ENCODE measurements at regions not wholly inside any gene's neighbourhood (a gene's known extent, or its start where the extent isn't known, plus 50 kb on each side); places are given as distances from the start of the nearest gene placed in this dataset.
A peak's percentile ranks its signal among the peaks of the same experiment; 100 is the strongest.

DNA sequence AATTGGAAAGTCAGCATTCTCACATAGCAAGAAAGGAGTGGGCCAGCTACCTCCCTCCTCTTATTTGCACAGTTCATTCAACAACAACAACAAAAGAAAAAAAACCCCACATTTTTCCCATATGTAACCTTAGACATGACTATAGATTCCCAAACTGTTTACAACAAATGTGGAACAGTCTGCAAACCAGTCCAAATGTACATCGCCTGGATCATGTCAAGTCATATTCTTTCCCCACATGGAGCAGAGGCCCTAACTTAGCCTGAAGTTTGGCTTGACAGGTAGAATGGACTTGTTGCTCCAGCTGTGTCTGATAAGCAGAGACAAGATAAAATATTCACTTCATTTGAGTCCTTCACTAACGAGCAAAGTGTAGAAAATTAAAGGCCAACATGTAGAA lies 81.7 kb upstream of the COL24A1 start:
- H3K27ac ChIP-seq (ENCODE audit: low read depth in 1 of 2, low read length in 1 of 2) = no peak overlapping the region
- no peak for DNase-seq (ENCODE audit: low read depth in 6 of 9, low spot score in 9 of 9)

DNA sequence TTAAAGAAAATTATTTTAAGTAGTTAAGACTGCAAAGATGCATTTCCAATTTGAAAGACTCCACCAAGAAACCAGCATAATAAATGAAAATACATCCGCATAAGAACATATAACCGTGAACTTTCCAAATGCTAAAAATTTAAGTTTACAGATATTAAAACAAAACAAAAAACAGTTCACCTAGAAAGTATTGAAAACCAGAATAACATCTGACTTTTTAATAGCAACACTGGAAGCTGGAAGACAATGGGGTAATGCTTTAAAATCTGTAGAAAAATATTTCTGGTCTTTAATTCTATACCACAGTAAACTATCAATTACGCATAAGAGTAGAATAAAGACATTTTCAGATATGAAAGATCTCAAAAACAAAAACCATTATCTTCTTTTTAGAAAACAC lies 79.3 kb upstream of the COL24A1 start:
- WGBS = 99% methylated on average over 3 of the region's 3 CpGs
- Histone ChIP-seq H3K4me3 (ENCODE audit: low read length in 2 of 2) (no peak overlapping the region), H3K36me3 (ENCODE audit: control insufficient read depth in 2 of 2, insufficient read depth in 2 of 2, low read length in 1 of 2) (no peaks in the 10 kb centered on the region), H3K4me1 (ENCODE audit: control insufficient read depth in 2 of 2, insufficient read depth in 2 of 2, low read length in 2 of 2) (no peaks in the 10 kb centered on the region), H3K9me3 (ENCODE audit: control insufficient read depth in 2 of 2, insufficient read depth in 1 of 2, low read length in 1 of 2) (no peaks in the 10 kb centered on the region), H3K27ac (ENCODE audit: low read depth in 1 of 2, low read length in 1 of 2) (no peak overlapping the region), H3K27me3 (ENCODE audit: control insufficient read depth in 2 of 2, insufficient read depth in 1 of 2, low read length in 1 of 2) (no peaks in the 10 kb centered on the region)
- DNase-seq (ENCODE audit: low read depth in 6 of 9, low spot score in 9 of 9) = no peak

More for the DNA sequence above, 81.7 kb upstream of the COL24A1 start:
- no peaks in the 10 kb centered on the region for H3K4me1 ChIP-seq (ENCODE audit: control insufficient read depth in 2 of 2, insufficient read depth in 2 of 2, low read length in 2 of 2)
- H3K9me3 ChIP-seq (ENCODE audit: control insufficient read depth in 2 of 2, insufficient read depth in 1 of 2, low read length in 1 of 2) = no peaks in the 10 kb centered on the region
- 95% methylated on average over 2 of the region's 2 CpGs for WGBS
- H3K4me3 ChIP-seq (ENCODE audit: low read length in 2 of 2) = no peak overlapping the region
- no peaks in the 10 kb centered on the region for H3K27me3 ChIP-seq (ENCODE audit: control insufficient read depth in 2 of 2, insufficient read depth in 1 of 2, low read length in 1 of 2)
- no peaks in the 10 kb centered on the region for H3K36me3 ChIP-seq (ENCODE audit: control insufficient read depth in 2 of 2, insufficient read depth in 2 of 2, low read length in 1 of 2)

DNA sequence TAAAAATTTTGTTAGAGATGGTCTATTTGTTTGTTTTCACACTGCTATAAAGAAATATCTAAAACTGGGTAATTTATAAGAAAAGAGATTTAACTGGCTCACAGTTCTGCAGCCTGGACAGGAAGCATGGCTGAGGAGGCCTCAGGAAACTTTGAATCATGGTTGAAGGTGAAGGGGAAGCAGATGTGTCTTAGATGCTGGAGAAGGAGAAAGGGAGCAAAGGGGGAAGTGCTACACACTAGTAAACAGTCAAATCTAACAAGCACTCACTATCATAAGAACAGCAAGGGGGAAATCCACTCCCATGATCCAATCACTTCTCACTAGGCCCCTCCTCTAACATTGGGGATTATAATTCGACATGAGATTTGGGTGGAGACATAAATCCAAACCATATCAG lies 76.8 kb upstream of the COL24A1 start:
- no peak overlapping the region for H3K27ac ChIP-seq (ENCODE audit: low read depth in 1 of 2, low read length in 1 of 2)
- no peak for DNase-seq (ENCODE audit: low read depth in 6 of 9, low spot score in 9 of 9)
- no peaks in the 10 kb centered on the region for H3K9me3 ChIP-seq (ENCODE audit: control insufficient read depth in 2 of 2, insufficient read depth in 1 of 2, low read length in 1 of 2)
- H3K4me3 ChIP-seq (ENCODE audit: low read length in 2 of 2) = no peak overlapping the region
- no peaks in the 10 kb centered on the region for H3K4me1 ChIP-seq (ENCODE audit: control insufficient read depth in 2 of 2, insufficient read depth in 2 of 2, low read length in 2 of 2)
- no peaks in the 10 kb centered on the region for H3K36me3 ChIP-seq (ENCODE audit: control insufficient read depth in 2 of 2, insufficient read depth in 2 of 2, low read length in 1 of 2)
- no peaks in the 10 kb centered on the region for H3K27me3 ChIP-seq (ENCODE audit: control insufficient read depth in 2 of 2, insufficient read depth in 1 of 2, low read length in 1 of 2)
- 12% methylated on average over 1 of the region's 1 CpG for WGBS

DNA sequence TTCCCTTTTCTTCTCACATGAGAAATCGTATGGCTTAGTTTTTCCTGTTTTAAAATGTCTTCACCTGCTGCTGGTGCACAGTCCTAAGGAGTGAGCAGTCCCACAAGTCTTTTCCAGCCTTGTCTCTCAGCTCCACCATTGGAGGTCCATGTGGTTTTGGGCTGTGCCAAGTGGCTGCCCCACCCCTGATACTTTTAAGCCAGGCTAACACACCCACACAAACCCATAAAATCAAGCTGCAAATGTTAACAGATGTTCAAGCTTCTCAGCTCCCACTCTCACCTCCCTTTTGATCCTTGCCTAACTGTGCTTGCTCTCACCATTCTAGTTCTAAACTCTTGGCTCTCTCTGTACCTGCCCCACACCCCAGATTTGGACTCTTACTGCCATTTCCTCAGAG lies 74.5 kb upstream of the COL24A1 start:
- H3K27me3 ChIP-seq (ENCODE audit: control insufficient read depth in 2 of 2, insufficient read depth in 1 of 2, low read length in 1 of 2) = no peaks in the 10 kb centered on the region
- no peaks in the 10 kb centered on the region for H3K36me3 ChIP-seq (ENCODE audit: control insufficient read depth in 2 of 2, insufficient read depth in 2 of 2, low read length in 1 of 2)
- no peaks in the 10 kb centered on the region for H3K4me1 ChIP-seq (ENCODE audit: control insufficient read depth in 2 of 2, insufficient read depth in 2 of 2, low read length in 2 of 2)
- DNase-seq (ENCODE audit: low read depth in 6 of 9, low spot score in 9 of 9) = peak in 1 of 9 donors; percentile 12
- H3K4me3 ChIP-seq (ENCODE audit: low read length in 2 of 2) = no peak overlapping the region
- no peaks in the 10 kb centered on the region for H3K9me3 ChIP-seq (ENCODE audit: control insufficient read depth in 2 of 2, insufficient read depth in 1 of 2, low read length in 1 of 2)
- H3K27ac ChIP-seq (ENCODE audit: low read depth in 1 of 2, low read length in 1 of 2) = no peak overlapping the region
- 79% methylated on average over 1 of the region's 1 CpG for WGBS

DNA sequence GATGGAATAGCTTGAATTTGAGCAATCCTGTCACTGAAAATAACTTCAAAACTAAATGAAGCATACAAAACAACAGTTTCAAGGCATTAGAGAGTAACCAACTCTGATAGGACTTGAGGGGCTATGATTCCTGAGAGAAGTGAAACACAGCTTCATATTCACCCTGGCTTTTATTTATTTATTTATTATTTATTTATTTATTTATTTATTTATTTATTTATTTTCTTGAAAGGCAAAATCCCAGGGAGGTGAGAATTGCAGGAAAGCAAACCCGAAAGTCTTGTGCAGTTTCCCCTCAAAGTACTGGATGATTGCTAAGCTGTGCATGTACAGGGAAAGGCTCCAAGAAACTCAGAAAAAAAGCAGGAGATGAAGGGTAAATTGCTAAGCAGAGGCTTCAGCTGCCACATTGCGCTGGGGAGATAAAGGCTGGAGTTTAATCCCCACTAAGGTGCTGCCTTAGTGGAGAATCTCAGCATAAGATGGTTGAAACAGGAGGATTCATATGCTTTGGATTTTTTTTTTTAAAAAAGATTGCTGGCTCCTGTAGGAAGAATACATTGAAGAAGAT lies 72.9 kb upstream of the COL24A1 start:
- no peak overlapping the region for H3K27ac ChIP-seq (ENCODE audit: low read depth in 1 of 2, low read length in 1 of 2)
- no peaks in the 10 kb centered on the region for H3K9me3 ChIP-seq (ENCODE audit: control insufficient read depth in 2 of 2, insufficient read depth in 1 of 2, low read length in 1 of 2)
- H3K36me3 ChIP-seq (ENCODE audit: control insufficient read depth in 2 of 2, insufficient read depth in 2 of 2, low read length in 1 of 2) = no peaks in the 10 kb centered on the region
- H3K4me1 ChIP-seq (ENCODE audit: control insufficient read depth in 2 of 2, insufficient read depth in 2 of 2, low read length in 2 of 2) = no peaks in the 10 kb centered on the region
- H3K4me3 ChIP-seq (ENCODE audit: low read length in 2 of 2) = no peak overlapping the region
- H3K27me3 ChIP-seq (ENCODE audit: control insufficient read depth in 2 of 2, insufficient read depth in 1 of 2, low read length in 1 of 2) = no peaks in the 10 kb centered on the region
- WGBS = 97% methylated on average over 2 of the region's 2 CpGs
- no peak for DNase-seq (ENCODE audit: low read depth in 6 of 9, low spot score in 9 of 9)

DNA sequence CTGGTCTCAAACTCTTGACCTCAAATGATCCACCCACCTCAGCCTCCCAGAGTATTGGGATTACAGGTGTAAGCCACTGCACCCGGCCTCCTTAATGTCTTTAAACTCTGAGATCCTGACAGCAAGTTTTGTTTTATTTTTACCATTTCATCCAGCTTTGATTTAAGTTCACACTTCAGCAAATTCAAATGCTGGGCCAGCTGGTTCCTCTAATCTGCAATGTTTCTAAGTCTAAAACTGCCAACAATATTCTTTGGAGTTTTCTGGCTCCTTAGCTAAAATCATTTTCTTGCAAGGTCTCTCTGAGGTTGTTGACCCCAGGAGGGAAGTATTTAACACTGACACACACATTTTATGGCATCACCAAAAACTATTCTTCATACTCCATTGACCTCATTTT lies 72.0 kb upstream of the COL24A1 start:
- Histone ChIP-seq H3K36me3 (ENCODE audit: control insufficient read depth in 2 of 2, insufficient read depth in 2 of 2, low read length in 1 of 2) (no peaks in the 10 kb centered on the region), H3K4me1 (ENCODE audit: control insufficient read depth in 2 of 2, insufficient read depth in 2 of 2, low read length in 2 of 2) (no peaks in the 10 kb centered on the region), H3K27me3 (ENCODE audit: control insufficient read depth in 2 of 2, insufficient read depth in 1 of 2, low read length in 1 of 2) (no peaks in the 10 kb centered on the region), H3K4me3 (ENCODE audit: low read length in 2 of 2) (no peak overlapping the region), H3K9me3 (ENCODE audit: control insufficient read depth in 2 of 2, insufficient read depth in 1 of 2, low read length in 1 of 2) (no peaks in the 10 kb centered on the region), H3K27ac (ENCODE audit: low read depth in 1 of 2, low read length in 1 of 2) (no peak overlapping the region)
- DNase-seq (ENCODE audit: low read depth in 6 of 9, low spot score in 9 of 9) = no peak
- 96% methylated on average over 1 of the region's 1 CpG for WGBS

DNA sequence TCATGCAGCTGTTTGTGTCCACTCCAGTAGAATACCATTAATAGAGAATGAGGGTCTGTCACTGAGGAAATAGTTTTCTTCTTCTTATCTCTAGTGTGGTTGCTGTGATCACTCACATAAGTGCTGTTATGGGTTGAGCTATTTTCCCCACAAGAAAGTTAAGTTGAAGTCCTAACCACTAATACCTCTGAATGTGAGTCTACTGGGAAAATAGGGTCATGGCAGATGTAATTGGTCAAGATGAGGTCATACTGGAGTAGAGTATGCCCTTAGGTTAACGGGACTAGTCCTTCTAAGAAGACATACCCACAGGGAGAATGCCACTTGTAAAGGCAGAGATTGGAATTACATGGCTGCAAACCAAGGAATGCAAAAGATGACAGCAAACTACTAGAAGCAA lies 70.5 kb upstream of the COL24A1 start:
- no peaks in the 10 kb centered on the region for H3K27me3 ChIP-seq (ENCODE audit: control insufficient read depth in 2 of 2, insufficient read depth in 1 of 2, low read length in 1 of 2)
- H3K27ac ChIP-seq (ENCODE audit: low read depth in 1 of 2, low read length in 1 of 2) = no peak overlapping the region
- no peak for DNase-seq (ENCODE audit: low read depth in 6 of 9, low spot score in 9 of 9)
- no peak overlapping the region for H3K4me3 ChIP-seq (ENCODE audit: low read length in 2 of 2)
- no peaks in the 10 kb centered on the region for H3K9me3 ChIP-seq (ENCODE audit: control insufficient read depth in 2 of 2, insufficient read depth in 1 of 2, low read length in 1 of 2)
- H3K36me3 ChIP-seq (ENCODE audit: control insufficient read depth in 2 of 2, insufficient read depth in 2 of 2, low read length in 1 of 2) = no peaks in the 10 kb centered on the region
- 92% methylated on average over 1 of the region's 1 CpG for WGBS
- no peaks in the 10 kb centered on the region for H3K4me1 ChIP-seq (ENCODE audit: control insufficient read depth in 2 of 2, insufficient read depth in 2 of 2, low read length in 2 of 2)

DNA sequence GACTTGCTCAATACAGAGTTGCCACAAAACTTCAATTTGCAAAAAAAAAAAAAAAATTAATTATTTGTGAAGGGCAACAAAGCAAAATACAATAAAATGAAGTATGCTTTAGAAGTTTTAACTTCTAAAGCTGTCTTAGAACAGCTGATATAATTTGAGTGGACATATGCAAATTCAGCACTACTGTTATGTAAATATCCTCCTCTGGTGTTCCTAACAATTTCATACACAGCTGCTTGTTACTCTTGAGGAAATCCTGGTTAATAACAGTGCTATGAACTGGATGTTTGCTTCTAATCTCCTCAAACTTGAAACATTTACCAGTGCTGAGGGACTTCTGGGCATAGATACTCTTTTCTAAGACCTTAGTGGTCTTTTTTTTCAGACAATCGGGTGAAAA lies 69.6 kb upstream of the COL24A1 start:
- 96% methylated on average over 1 of the region's 1 CpG for WGBS
- no peak for DNase-seq (ENCODE audit: low read depth in 6 of 9, low spot score in 9 of 9)
- Histone ChIP-seq H3K4me3 (ENCODE audit: low read length in 2 of 2) (no peak overlapping the region), H3K36me3 (ENCODE audit: control insufficient read depth in 2 of 2, insufficient read depth in 2 of 2, low read length in 1 of 2) (no peaks in the 10 kb centered on the region), H3K4me1 (ENCODE audit: control insufficient read depth in 2 of 2, insufficient read depth in 2 of 2, low read length in 2 of 2) (no peaks in the 10 kb centered on the region), H3K27me3 (ENCODE audit: control insufficient read depth in 2 of 2, insufficient read depth in 1 of 2, low read length in 1 of 2) (no peaks in the 10 kb centered on the region), H3K9me3 (ENCODE audit: control insufficient read depth in 2 of 2, insufficient read depth in 1 of 2, low read length in 1 of 2) (no peaks in the 10 kb centered on the region), H3K27ac (ENCODE audit: low read depth in 1 of 2, low read length in 1 of 2) (no peak overlapping the region)

DNA sequence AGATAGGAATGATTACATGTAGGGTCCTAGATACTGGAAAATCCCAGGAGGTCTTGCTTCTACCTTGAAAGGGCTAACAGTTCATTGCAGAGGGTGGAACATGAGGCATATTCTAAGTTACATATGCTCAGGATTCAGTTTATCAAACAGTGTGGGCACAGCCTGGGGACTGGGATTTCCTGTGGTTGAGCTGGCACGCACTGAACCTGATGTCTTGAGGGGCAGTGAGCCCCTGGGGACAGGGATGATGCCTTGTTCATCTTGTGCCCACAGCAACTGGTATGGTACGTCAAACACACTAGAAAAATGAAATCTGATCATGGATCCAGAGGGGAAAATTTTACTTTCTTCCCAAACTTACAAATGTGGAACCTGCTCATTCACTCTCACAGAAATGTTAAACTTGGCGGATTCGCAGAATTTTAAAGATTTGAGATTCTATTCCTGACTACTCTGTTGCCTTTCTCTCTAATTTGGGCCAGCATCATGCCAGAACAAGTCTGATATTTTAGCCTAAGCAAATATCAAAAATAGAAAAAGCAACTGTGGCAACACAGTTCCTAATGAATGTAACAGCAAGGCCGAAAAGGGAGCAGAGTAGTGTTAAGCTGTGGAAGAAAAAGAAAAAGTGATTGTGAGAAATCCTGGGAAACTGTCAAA lies 68.2 kb upstream of the COL24A1 start:
- H3K4me1 ChIP-seq (ENCODE audit: control insufficient read depth in 2 of 2, insufficient read depth in 2 of 2, low read length in 2 of 2) = no peaks in the 10 kb centered on the region
- H3K36me3 ChIP-seq (ENCODE audit: control insufficient read depth in 2 of 2, insufficient read depth in 2 of 2, low read length in 1 of 2) = no peaks in the 10 kb centered on the region
- DNase-seq (ENCODE audit: low read depth in 6 of 9, low spot score in 9 of 9) = no peak
- no peaks in the 10 kb centered on the region for H3K9me3 ChIP-seq (ENCODE audit: control insufficient read depth in 2 of 2, insufficient read depth in 1 of 2, low read length in 1 of 2)
- 79% methylated on average over 5 of the region's 5 CpGs for WGBS
- H3K4me3 ChIP-seq (ENCODE audit: low read length in 2 of 2) = no peak overlapping the region
- no peak overlapping the region for H3K27ac ChIP-seq (ENCODE audit: low read depth in 1 of 2, low read length in 1 of 2)
- no peaks in the 10 kb centered on the region for H3K27me3 ChIP-seq (ENCODE audit: control insufficient read depth in 2 of 2, insufficient read depth in 1 of 2, low read length in 1 of 2)
